Panc1 (cell line): ENCODE measurements at regions not wholly inside any gene's neighbourhood (a gene's known extent, or its start where the extent isn't known, plus 50 kb on each side); places are given as distances from the start of the nearest gene placed in this dataset.

Source experiments
- ATAC-seq: fragments of 200-7000 bp; cut with Tn5 transposase; 2 replicates; pipeline ENCODE4 v1.9.1; 2020; ENCODE audit warnings: mild to moderate bottlenecking, moderate library complexity
- BruUV-seq: library from RNA; stranded (reverse); fragments of 400-500 nt; replicated peaks from 2 replicates; lab custom pipeline; 2021; lab: Mats Ljungman, UMichigan
- CTCF ChIA-PET: fragments of 300-600 bp; sonication (Branson Sonifier 250); formaldehyde crosslinking; loops from one replicate; lab custom pipeline; 2022; ENCODE audit warnings: antibody characterized with exemption; lab: Charles Lee
- POLR2A ChIA-PET: fragments of 300-600 bp; sonication (Branson Sonifier 250); formaldehyde crosslinking; loops from one replicate; lab custom pipeline; 2022; ENCODE audit warnings: antibody characterized with exemption; lab: Charles Lee
- DNase-seq: peaks from one replicate; pipeline ENCODE4 v3.0.0-alpha.2; 2010; ENCODE audit warnings: low read depth, low spot score
- H3K27ac ChIP-seq: 2 replicates; pipeline ENCODE4 v1.5.1; 2011; ENCODE audit warnings: mild to moderate bottlenecking, low read length, inconsistent platforms
- H3K27me3 ChIP-seq: fragments of 200-500 bp; sonication (Bioruptor generic); 2 replicates; pipeline ENCODE4 v1.6.0; 2014; ENCODE audit warnings: low read length, inconsistent platforms; ENCODE audit not compliant: control insufficient read depth, insufficient read depth
- H3K36me3 ChIP-seq: fragments of 200-500 bp; sonication (Bioruptor generic); 2 replicates; pipeline ENCODE4 v1.5.1; 2014; ENCODE audit warnings: inconsistent platforms, mild to moderate bottlenecking, low read length, moderate library complexity; ENCODE audit not compliant: control insufficient read depth, insufficient read depth
- H3K4me1 ChIP-seq: 2 replicates; pipeline ENCODE4 v1.5.1; 2011; ENCODE audit warnings: inconsistent platforms, mild to moderate bottlenecking, low read length, moderate library complexity; ENCODE audit not compliant: control insufficient read depth, insufficient read depth
- H3K4me3 ChIP-seq, 2 experiments: 2 replicates each; pipeline ENCODE4 v1.5.1; 2011 to 2012; ENCODE audit warnings: low read depth in 2 of 2, low read length in 2 of 2, mild to moderate bottlenecking in 2 of 2, inconsistent platforms in 1 of 2, moderate library complexity in 1 of 2
- H3K9me3 ChIP-seq: fragments of 200-500 bp; sonication (Bioruptor generic); 2 replicates; pipeline ENCODE4 v1.5.1; 2014; ENCODE audit warnings: low read depth, mild to moderate bottlenecking, inconsistent platforms, low read length, moderate library complexity; ENCODE audit not compliant: control insufficient read depth, insufficient read depth
- CTCF ChIP-seq: fragments of 450-650 bp; IDR thresholded peaks from 2 replicates; pipeline ENCODE4 v1.5.1; 2017; ENCODE audit warnings: mild to moderate bottlenecking
- POLR2AphosphoS5 ChIP-seq: IDR thresholded peaks from 2 replicates; pipeline ENCODE4 v1.6.1; 2012; ENCODE audit warnings: mild to moderate bottlenecking, low read depth, low read length, moderate library complexity
- REST ChIP-seq, 2 experiments: IDR thresholded peaks; 2 replicates each; pipeline ENCODE4 v1.6.1; 2011 to 2012; ENCODE audit warnings: low read depth in 2 of 2, control low read depth in 1 of 2, low read length in 1 of 2, mild to moderate bottlenecking in 1 of 2, moderate library complexity in 1 of 2; ENCODE audit not compliant: insufficient read depth in 1 of 2
- SIN3A ChIP-seq: IDR thresholded peaks from 2 replicates; pipeline ENCODE4 v1.6.1; 2012; ENCODE audit warnings: low read depth, mild to moderate bottlenecking, low read length, moderate library complexity, borderline replicate concordance; ENCODE audit not compliant: insufficient read depth
- TCF7L2 ChIP-seq: IDR thresholded peaks from 2 replicates; pipeline ENCODE4 v1.6.1; 2011; ENCODE audit warnings: mild to moderate bottlenecking, low read depth, low read length, inconsistent platforms
- in situ Hi-C: cut with HindIII; loops from 2 replicates; pipeline ENCODE4 v1.10.0; 2016; ENCODE audit warnings: low sequenced_read_pairs, low pct_unique_long_range_greater_than_20kb
- intact Hi-C: fragments of 100-400 bp; cut with micrococcal nuclease; formaldehyde crosslinking; loops from one replicate; pipeline ENCODE4 v1.10.0; 2022; ENCODE audit not compliant: unreplicated experiment

GRCh38 chr22:27062910-27063309, 405.5 kb downstream of the MIAT start:
- no peak overlapping the region for H3K4me3 ChIP-seq
- no peaks in the 10 kb centered on the region for H3K27me3 ChIP-seq
- ATAC-seq (no peak), DNase-seq (no peak)
- H3K36me3 ChIP-seq = no peaks in the 10 kb centered on the region
- in situ Hi-C loops = no loop called here
- intact Hi-C loops = no loop called here
- H3K9me3 ChIP-seq = no peaks in the 10 kb centered on the region
- no peaks in the 10 kb centered on the region for H3K4me1 ChIP-seq
- ChIA-PET CTCF (no interaction called here), POLR2A (no interaction called here)
- H3K27ac ChIP-seq = no peak overlapping the region
- no TSS peak for BruUV-seq
- TF ChIP-seq SIN3A (no peak), CTCF (no peak), TCF7L2 (no peak), REST (IDR thresholded peaks at IDR 0.05; ENCODE audit: insufficient read depth in 1 of 2, low read depth in 2 of 2, low read length in 1 of 2) (no peak), POLR2AphosphoS5 (no peak)

GRCh38 chr22:27063406-27063805, 406.0 kb downstream of the MIAT start:
- no peaks in the 10 kb centered on the region for H3K4me1 ChIP-seq
- intact Hi-C loops = no loop called here
- H3K27ac ChIP-seq = no peak overlapping the region
- H3K4me3 ChIP-seq = no peak overlapping the region
- DNase-seq (no peak), ATAC-seq (no peak)
- no peaks in the 10 kb centered on the region for H3K9me3 ChIP-seq
- in situ Hi-C loops = no loop called here
- POLR2A ChIA-PET = no interaction called here
- no peaks in the 10 kb centered on the region for H3K36me3 ChIP-seq
- TF ChIP-seq TCF7L2 = no peak
- TF ChIP-seq SIN3A = no peak
- TF ChIP-seq REST (IDR thresholded peaks at IDR 0.05; ENCODE audit: insufficient read depth in 1 of 2, low read depth in 2 of 2, low read length in 1 of 2) = no peak
- no peak for TF ChIP-seq POLR2AphosphoS5
- TF ChIP-seq CTCF = no peak
- no TSS peak for BruUV-seq
- CTCF ChIA-PET = no interaction called here
- H3K27me3 ChIP-seq = no peaks in the 10 kb centered on the region
